ENCODE measurements at regions not wholly inside any gene's neighbourhood (a gene's known extent, or its start where the extent isn't known, plus 50 kb on each side); places are given as distances from the start of the nearest gene placed in this dataset.
"Not testable (repeated sequence)": the region's sequence is repeated elsewhere in the genome, so short reads cannot be mapped to it uniquely, and the experiment has no call there.

DNA sequence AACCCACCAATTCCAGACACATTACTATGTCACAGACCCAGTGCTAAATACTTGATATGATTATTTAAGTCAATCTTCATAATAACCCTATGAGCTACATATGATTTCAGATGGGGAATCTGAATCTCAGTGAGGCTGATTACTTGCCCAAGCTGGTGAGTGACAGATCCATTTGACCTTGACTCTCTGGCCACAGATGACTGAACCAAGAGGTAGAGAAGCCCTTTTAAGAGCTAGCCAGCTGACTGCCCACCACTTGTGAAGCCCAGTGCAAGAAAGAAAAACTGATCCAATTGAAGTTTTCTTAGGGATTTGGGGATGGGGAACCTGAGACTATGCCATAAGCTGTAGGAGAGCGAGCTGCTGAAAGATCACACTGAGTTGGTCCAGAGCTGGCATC lies 124.7 kb upstream of the SPATA12 start:
- peaks cover 21% of the 10 kb centered on the region for H3K4me1 ChIP-seq (ENCODE audit: low read length)
- no peaks in the 10 kb centered on the region for H3K27me3 ChIP-seq (ENCODE audit: low read length)
- H3K36me3 ChIP-seq (ENCODE audit: insufficient read depth, low read length) = no peaks in the 10 kb centered on the region
- H3K4me3 ChIP-seq (ENCODE audit: low read length) = no peak overlapping the region
- no peak overlapping the region for H3K9ac ChIP-seq (ENCODE audit: low read length)
- H4K20me1 ChIP-seq (ENCODE audit: insufficient read depth, low read depth, low read length) = no peaks in the 10 kb centered on the region
- H3K4me2 ChIP-seq (ENCODE audit: low read depth, low read length, poor library complexity, severe bottlenecking) = no peak overlapping the region
- DNase-seq = no peak
- no peaks in the 10 kb centered on the region for H3K9me2 ChIP-seq (replicated peaks; ENCODE audit: insufficient read depth, low read length)
- H2AFZ ChIP-seq (ENCODE audit: low read length) = no peak overlapping the region
- no peaks in the 10 kb centered on the region for H3K79me2 ChIP-seq (ENCODE audit: low read length)
- H3K9me3 ChIP-seq (ENCODE audit: low read length) = no peaks in the 10 kb centered on the region; the same call in 1 of the 2 replicates
- H3K27ac ChIP-seq (ENCODE audit: low read length) = no peak overlapping the region

DNA sequence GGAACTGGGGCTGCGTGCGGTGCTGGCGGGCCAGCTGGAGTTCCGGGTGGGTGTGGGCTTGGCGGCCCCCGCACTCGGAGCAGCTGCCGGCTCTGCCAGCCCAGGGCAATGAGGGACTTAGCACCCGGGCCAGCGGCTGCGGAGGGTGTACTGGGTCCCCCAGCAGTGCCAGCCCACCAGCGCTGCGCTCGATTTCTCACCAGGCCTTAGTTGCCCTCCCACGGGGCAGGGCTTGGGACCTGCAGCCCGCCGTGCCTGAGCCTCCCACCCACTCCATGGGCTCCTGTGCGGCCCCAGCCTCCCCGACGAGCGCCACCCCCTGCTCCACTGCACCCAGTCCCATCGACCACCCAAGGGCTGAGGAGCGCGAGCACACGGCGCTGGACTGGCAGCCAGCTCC lies 126.0 kb upstream of the SPATA12 start:
- H3K27me3 ChIP-seq (ENCODE audit: low read length); H3K4me1 ChIP-seq (ENCODE audit: low read length); H3K9me3 ChIP-seq (ENCODE audit: low read length); H3K27ac ChIP-seq (ENCODE audit: low read length); H3K36me3 ChIP-seq (ENCODE audit: insufficient read depth, low read length); H3K9ac ChIP-seq (ENCODE audit: low read length); H3K4me3 ChIP-seq (ENCODE audit: low read length); H4K20me1 ChIP-seq (ENCODE audit: insufficient read depth, low read depth, low read length); H3K79me2 ChIP-seq (ENCODE audit: low read length); H2AFZ ChIP-seq (ENCODE audit: low read length); H3K9me2 ChIP-seq (replicated peaks; ENCODE audit: insufficient read depth, low read length); H3K4me2 ChIP-seq (ENCODE audit: low read depth, low read length, poor library complexity, severe bottlenecking); DNase-seq: not testable (repeated sequence)

GRCh38 chr3:56933803-56934202 lies 126.7 kb upstream of the SPATA12 start:
- Histone ChIP-seq H3K9me2 (replicated peaks; ENCODE audit: insufficient read depth, low read length) (no peaks in the 10 kb centered on the region), H4K20me1 (ENCODE audit: insufficient read depth, low read depth, low read length) (no peaks in the 10 kb centered on the region), H3K9me3 (ENCODE audit: low read length) (no peaks in the 10 kb centered on the region; the same call in 1 of the 2 replicates), H3K27me3 (ENCODE audit: low read length) (no peaks in the 10 kb centered on the region), H3K4me2 (ENCODE audit: low read depth, low read length, poor library complexity, severe bottlenecking) (no peak overlapping the region), H3K9ac (ENCODE audit: low read length) (no peak overlapping the region), H3K79me2 (ENCODE audit: low read length) (no peaks in the 10 kb centered on the region), H3K4me3 (ENCODE audit: low read length) (no peak overlapping the region), H3K4me1 (ENCODE audit: low read length) (peaks cover 13% of the 10 kb centered on the region), H2AFZ (ENCODE audit: low read length) (no peak overlapping the region), H3K36me3 (ENCODE audit: insufficient read depth, low read length) (no peaks in the 10 kb centered on the region), H3K27ac (ENCODE audit: low read length) (no peak overlapping the region)
- DNase-seq = no peak

DNA sequence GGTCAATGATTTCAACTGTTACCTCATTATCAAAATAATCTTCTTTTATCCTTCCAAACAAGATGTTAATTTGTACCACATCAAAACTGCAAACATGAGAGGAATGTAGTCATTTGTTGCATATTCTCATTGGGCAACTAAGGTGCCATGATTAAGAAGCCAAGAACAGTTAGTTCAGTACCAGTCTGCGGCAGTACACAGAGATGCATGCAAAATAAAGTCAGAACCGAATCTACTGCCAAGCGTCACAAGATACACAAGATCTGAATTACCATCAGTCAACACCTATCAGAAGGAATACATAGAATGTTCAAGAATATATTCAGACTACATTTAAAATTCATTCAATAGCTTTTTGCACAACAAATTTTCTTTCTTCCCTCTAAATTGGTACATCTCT lies 127.6 kb upstream of the SPATA12 start:
- peaks cover 16% of the 10 kb centered on the region for H3K4me1 ChIP-seq (ENCODE audit: low read length)
- DNase-seq = no peak
- H3K9me3 ChIP-seq (ENCODE audit: low read length) = no peaks in the 10 kb centered on the region; the same call in 1 of the 2 replicates
- H4K20me1 ChIP-seq (ENCODE audit: insufficient read depth, low read depth, low read length) = no peaks in the 10 kb centered on the region
- no peak overlapping the region for H3K4me3 ChIP-seq (ENCODE audit: low read length)
- no peaks in the 10 kb centered on the region for H3K36me3 ChIP-seq (ENCODE audit: insufficient read depth, low read length)
- H2AFZ ChIP-seq (ENCODE audit: low read length) = no peak overlapping the region
- no peaks in the 10 kb centered on the region for H3K79me2 ChIP-seq (ENCODE audit: low read length)
- no peaks in the 10 kb centered on the region for H3K27me3 ChIP-seq (ENCODE audit: low read length)
- H3K4me2 ChIP-seq (ENCODE audit: low read depth, low read length, poor library complexity, severe bottlenecking) = no peak overlapping the region
- H3K9me2 ChIP-seq (replicated peaks; ENCODE audit: insufficient read depth, low read length) = no peaks in the 10 kb centered on the region
- H3K9ac ChIP-seq (ENCODE audit: low read length) = no peak overlapping the region
- no peak overlapping the region for H3K27ac ChIP-seq (ENCODE audit: low read length)

- Histone ChIP-seq H3K9me3 (ENCODE audit: low read length) (no peaks in the 10 kb centered on the region; the same call in 1 of the 2 replicates), H2AFZ (ENCODE audit: low read length) (no peak overlapping the region), H3K4me2 (ENCODE audit: low read depth, low read length, poor library complexity, severe bottlenecking) (no peak overlapping the region), H3K9ac (ENCODE audit: low read length) (no peak overlapping the region), H3K79me2 (ENCODE audit: low read length) (no peaks in the 10 kb centered on the region), H3K27me3 (ENCODE audit: low read length) (no peaks in the 10 kb centered on the region), H3K27ac (ENCODE audit: low read length) (no peak overlapping the region), H3K4me3 (ENCODE audit: low read length) (no peak overlapping the region), H3K4me1 (ENCODE audit: low read length) (peaks cover 14% of the 10 kb centered on the region), H4K20me1 (ENCODE audit: insufficient read depth, low read depth, low read length) (no peaks in the 10 kb centered on the region), H3K9me2 (replicated peaks; ENCODE audit: insufficient read depth, low read length) (no peaks in the 10 kb centered on the region), H3K36me3 (ENCODE audit: insufficient read depth, low read length) (no peaks in the 10 kb centered on the region)
- no peak for DNase-seq
Observed at GRCh38 chr3:56931836-56932235, 128.6 kb upstream of the SPATA12 start.

GRCh38 chr3:56930706-56931105 lies 129.0 kb upstream of the ARHGEF3 start:
- Histone ChIP-seq H3K27ac (ENCODE audit: low read length) (no peak overlapping the region), H3K4me3 (ENCODE audit: low read length) (no peak overlapping the region), H3K36me3 (ENCODE audit: insufficient read depth, low read length) (no peaks in the 10 kb centered on the region), H3K4me1 (ENCODE audit: low read length) (peaks cover 14% of the 10 kb centered on the region), H3K27me3 (ENCODE audit: low read length) (no peaks in the 10 kb centered on the region), H3K79me2 (ENCODE audit: low read length) (no peaks in the 10 kb centered on the region), H3K4me2 (ENCODE audit: low read depth, low read length, poor library complexity, severe bottlenecking) (no peak overlapping the region), H3K9ac (ENCODE audit: low read length) (no peak overlapping the region), H3K9me3 (ENCODE audit: low read length) (no peaks in the 10 kb centered on the region; the same call in 1 of the 2 replicates), H2AFZ (ENCODE audit: low read length) (no peak overlapping the region), H3K9me2 (replicated peaks; ENCODE audit: insufficient read depth, low read length) (no peaks in the 10 kb centered on the region), H4K20me1 (ENCODE audit: insufficient read depth, low read depth, low read length) (no peaks in the 10 kb centered on the region)
- no peak for DNase-seq

- Histone ChIP-seq H3K4me2 (ENCODE audit: low read depth, low read length, poor library complexity, severe bottlenecking) (no peak overlapping the region), H2AFZ (ENCODE audit: low read length) (no peak overlapping the region), H3K9me3 (ENCODE audit: low read length) (no peaks in the 10 kb centered on the region; the same call in 1 of the 2 replicates), H3K27ac (ENCODE audit: low read length) (no peak overlapping the region), H3K36me3 (ENCODE audit: insufficient read depth, low read length) (no peaks in the 10 kb centered on the region), H3K9me2 (replicated peaks; ENCODE audit: insufficient read depth, low read length) (no peaks in the 10 kb centered on the region), H3K9ac (ENCODE audit: low read length) (no peak overlapping the region), H3K4me1 (ENCODE audit: low read length) (peaks cover 14% of the 10 kb centered on the region), H4K20me1 (ENCODE audit: insufficient read depth, low read depth, low read length) (no peaks in the 10 kb centered on the region), H3K79me2 (ENCODE audit: low read length) (no peaks in the 10 kb centered on the region), H3K4me3 (ENCODE audit: low read length) (no peak overlapping the region), H3K27me3 (ENCODE audit: low read length) (no peaks in the 10 kb centered on the region)
- DNase-seq = no peak
Observed at GRCh38 chr3:56929809-56930615, 128.3 kb upstream of the ARHGEF3 start.

DNA sequence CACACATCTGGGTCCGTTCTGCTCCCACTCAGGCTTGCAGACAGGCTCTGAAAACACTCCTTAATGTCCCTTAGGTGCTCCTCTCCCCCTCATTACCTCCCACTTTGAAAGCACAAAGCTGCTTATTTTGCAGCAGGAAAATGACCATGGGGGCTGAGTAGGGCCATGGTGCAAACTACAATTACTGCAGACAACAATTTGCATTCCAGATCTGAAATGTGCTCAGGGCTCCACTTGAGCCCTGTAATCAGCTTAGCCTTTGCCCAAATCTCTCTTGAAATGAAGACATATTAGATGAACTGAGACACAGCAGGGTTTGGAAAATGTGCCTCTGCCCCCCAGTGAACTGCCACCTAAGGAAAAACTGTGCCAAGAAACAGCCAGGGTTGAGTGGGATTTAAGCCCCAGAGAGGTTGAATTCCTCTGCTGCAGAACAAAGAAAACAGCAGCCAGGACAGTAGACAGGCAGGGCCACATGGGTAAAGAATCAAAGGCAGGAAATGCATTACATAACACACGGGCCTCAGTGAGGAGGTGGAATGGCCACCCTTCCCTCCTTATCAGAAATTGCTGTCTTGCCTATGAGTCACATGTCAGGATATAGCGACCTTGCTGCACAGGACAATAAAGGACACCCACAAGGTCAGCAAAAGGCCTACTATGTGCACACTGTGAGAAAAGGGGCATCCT lies 126.8 kb upstream of the ARHGEF3 start:
- H3K4me2 ChIP-seq (ENCODE audit: low read depth, low read length, poor library complexity, severe bottlenecking) = no peak overlapping the region
- H3K9me2 ChIP-seq (replicated peaks; ENCODE audit: insufficient read depth, low read length) = no peaks in the 10 kb centered on the region
- no peak overlapping the region for H3K27ac ChIP-seq (ENCODE audit: low read length)
- H3K36me3 ChIP-seq (ENCODE audit: insufficient read depth, low read length) = no peaks in the 10 kb centered on the region
- no peaks in the 10 kb centered on the region for H3K9me3 ChIP-seq (ENCODE audit: low read length)
- H2AFZ ChIP-seq (ENCODE audit: low read length) = peak overlapping the region; percentile 70
- no peaks in the 10 kb centered on the region for H4K20me1 ChIP-seq (ENCODE audit: insufficient read depth, low read depth, low read length)
- no peaks in the 10 kb centered on the region for H3K27me3 ChIP-seq (ENCODE audit: low read length)
- no peak overlapping the region for H3K4me3 ChIP-seq (ENCODE audit: low read length)
- H3K79me2 ChIP-seq (ENCODE audit: low read length) = no peaks in the 10 kb centered on the region
- DNase-seq = no peak
- H3K9ac ChIP-seq (ENCODE audit: low read length) = no peak overlapping the region
- H3K4me1 ChIP-seq (ENCODE audit: low read length) = peaks cover 20% of the 10 kb centered on the region
